ENCODE measurements at regions not wholly inside any gene's neighbourhood (a gene's known extent, or its start where the extent isn't known, plus 50 kb on each side); places are given as distances from the start of the nearest gene placed in this dataset.

DNA sequence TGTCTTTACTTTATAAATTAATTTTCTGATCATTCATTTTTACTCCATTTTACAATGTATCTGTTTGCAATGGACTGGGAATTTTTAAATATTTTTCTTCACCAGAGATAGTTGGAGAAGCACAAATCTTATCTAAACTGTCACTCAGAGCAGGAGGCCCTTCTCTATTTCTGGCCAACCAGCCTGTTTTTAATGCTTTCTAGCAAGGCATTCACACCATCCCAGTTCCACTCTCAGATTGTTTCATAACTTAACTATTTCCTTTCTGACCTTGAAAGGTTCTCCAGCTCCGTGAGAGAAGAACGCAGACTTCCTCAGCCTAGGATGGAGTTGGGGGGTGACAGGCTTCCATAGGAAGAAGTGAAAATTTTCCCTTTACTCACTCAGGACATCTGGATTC lies 155.8 kb downstream of the SKIDA1 start:
- H3K4me2 ChIP-seq (ENCODE audit: control insufficient read depth, insufficient read depth) = no peak overlapping the region

More for the DNA sequence above, 155.8 kb downstream of the SKIDA1 start:
- no peak overlapping the region for H3K27ac ChIP-seq (ENCODE audit: control insufficient read depth, insufficient read depth)
- POLR2A ChIA-PET = no interaction called here
- ATAC-seq = no peak
- SMC1A ChIA-PET (ENCODE audit: uncharacterized antibody, unreplicated experiment) = interaction anchor here (1.0 to 2.0 kb wide), 2 partner anchors 12 to 15 kb away, joined by 3 to 5 read pairs; no protein-coding TSS in a partner anchor
- RAD21 ChIA-PET (ENCODE audit: unreplicated experiment) = no interaction called here
- no peaks in the 10 kb centered on the region for H3K36me3 ChIP-seq (ENCODE audit: control insufficient read depth in 2 of 2, insufficient read depth in 2 of 2, low read length in 1 of 2)
- H4K20me1 ChIP-seq (ENCODE audit: control insufficient read depth, insufficient read depth) = no peaks in the 10 kb centered on the region
- H3K9me3 ChIP-seq (replicated peaks; ENCODE audit: control insufficient read depth, insufficient read depth, low read length) = no peaks in the 10 kb centered on the region
- TF ChIP-seq MTA2 (IDR thresholded peaks at IDR 0.05; ENCODE audit: low read depth) (no peak), ZNF217 (IDR thresholded peaks at IDR 0.05) (no peak), POU2F2 (IDR thresholded peaks at IDR 0.05; ENCODE audit: borderline replicate concordance, low read depth, low read length) (no peak), ESRRA (IDR thresholded peaks at IDR 0.05; ENCODE audit: low read length) (no peak), NFIC (IDR thresholded peaks at IDR 0.05; ENCODE audit: low read depth, low read length) (no peak), RCOR1 (conservative IDR thresholded peaks at IDR 0.05; ENCODE audit: low read depth, low read length) (no peak), CHD1 (IDR thresholded peaks at IDR 0.05; ENCODE audit: low read depth, low read length) (no peak), ZNF207 (IDR thresholded peaks at IDR 0.05; ENCODE audit: borderline replicate concordance) (no peak), SREBF2 (IDR thresholded peaks at IDR 0.05; ENCODE audit: low read length) (no peak), MYC (IDR thresholded peaks at IDR 0.05; ENCODE audit: insufficient read depth, insufficient read length, insufficient replicate concordance, low read length, severe bottlenecking) (no peak), FOS (IDR thresholded peaks at IDR 0.05; ENCODE audit: borderline replicate concordance, extremely low read depth, insufficient read length) (no peak), GABPA (IDR thresholded peaks at IDR 0.05; ENCODE audit: low read depth) (no peak), ZNF274 (IDR thresholded peaks at IDR 0.05; ENCODE audit: insufficient read depth, insufficient read length) (no peak), SIX5 (IDR thresholded peaks at IDR 0.05; ENCODE audit: low read depth, low read length, severe bottlenecking) (no peak), BRCA1 (IDR thresholded peaks at IDR 0.05; ENCODE audit: low read depth, low read length) (no peak), FOXK2 (IDR thresholded peaks at IDR 0.05) (no peak), KDM1A (IDR thresholded peaks at IDR 0.05; ENCODE audit: borderline replicate concordance) (no peak)
- TF ChIP-seq, protein P1, sequence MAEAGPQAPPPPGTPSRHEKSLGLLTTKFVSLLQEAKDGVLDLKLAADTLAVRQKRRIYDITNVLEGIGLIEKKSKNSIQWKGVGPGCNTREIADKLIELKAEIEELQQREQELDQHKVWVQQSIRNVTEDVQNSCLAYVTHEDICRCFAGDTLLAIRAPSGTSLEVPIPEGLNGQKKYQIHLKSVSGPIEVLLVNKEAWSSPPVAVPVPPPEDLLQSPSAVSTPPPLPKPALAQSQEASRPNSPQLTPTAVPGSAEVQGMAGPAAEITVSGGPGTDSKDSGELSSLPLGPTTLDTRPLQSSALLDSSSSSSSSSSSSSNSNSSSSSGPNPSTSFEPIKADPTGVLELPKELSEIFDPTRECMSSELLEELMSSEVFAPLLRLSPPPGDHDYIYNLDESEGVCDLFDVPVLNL (IDR thresholded peaks at IDR 0.05; ENCODE audit: low read depth, low read length) = no peak
- TF ChIP-seq, protein P2, sequence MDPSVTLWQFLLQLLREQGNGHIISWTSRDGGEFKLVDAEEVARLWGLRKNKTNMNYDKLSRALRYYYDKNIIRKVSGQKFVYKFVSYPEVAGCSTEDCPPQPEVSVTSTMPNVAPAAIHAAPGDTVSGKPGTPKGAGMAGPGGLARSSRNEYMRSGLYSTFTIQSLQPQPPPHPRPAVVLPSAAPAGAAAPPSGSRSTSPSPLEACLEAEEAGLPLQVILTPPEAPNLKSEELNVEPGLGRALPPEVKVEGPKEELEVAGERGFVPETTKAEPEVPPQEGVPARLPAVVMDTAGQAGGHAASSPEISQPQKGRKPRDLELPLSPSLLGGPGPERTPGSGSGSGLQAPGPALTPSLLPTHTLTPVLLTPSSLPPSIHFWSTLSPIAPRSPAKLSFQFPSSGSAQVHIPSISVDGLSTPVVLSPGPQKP (IDR thresholded peaks at IDR 0.05; ENCODE audit: low read depth, low read length) = no peak
- H2AFZ ChIP-seq (ENCODE audit: control insufficient read depth, low read depth, low read length) = no peak overlapping the region
- no peak for FAIRE-seq
- H3K27me3 ChIP-seq (replicated peaks in 1 of 2; ENCODE audit: control insufficient read depth in 2 of 2, insufficient read depth in 2 of 2, low read length in 1 of 2) = no peaks in the 10 kb centered on the region
- H3K79me2 ChIP-seq (ENCODE audit: control insufficient read depth, insufficient read depth, low read length) = no peaks in the 10 kb centered on the region
- CTCF ChIA-PET = no interaction called here
- no TSS peak for BruUV-seq (replicated peaks)
- intact Hi-C loops (cut with micrococcal nuclease; ENCODE audit: unreplicated experiment) (no loop called here), in situ Hi-C loops (cut with MboI) (no loop called here)
- H3K4me3 ChIP-seq = no peak overlapping the region
- H3K9ac ChIP-seq (ENCODE audit: control insufficient read depth, insufficient read depth, low read length) = no peak overlapping the region
- DNase-seq (ENCODE audit: low read depth, low spot score) = no peak
- 90% methylated on average over 2 of the region's 2 CpGs for WGBS (ENCODE audit: insufficient coverage, insufficient replicate concordance, low lambda C conversion rate, missing lambda C conversion rate)
- H3K4me1 ChIP-seq (ENCODE audit: control insufficient read depth, insufficient read depth, low read length) = peaks cover 7% of the 10 kb centered on the region; the same call in 1 of the 2 replicates
